Gastroesophageal sphincter (tissue), 4 donors: ENCODE measurements at regions not wholly inside any gene's neighbourhood (a gene's known extent, or its start where the extent isn't known, plus 50 kb on each side); places are given as distances from the start of the nearest gene placed in this dataset.
A peak's percentile ranks its signal among the peaks of the same experiment; 100 is the strongest.

Experiments used
- ATAC-seq: fragments of 150-250 bp; one replicate; pipeline ENCODE4 v1.9.1; 2016; ENCODE audit warnings: mild to moderate bottlenecking, moderate library complexity
- H3K27ac ChIP-seq, 4 donors: fragments of 200-600 bp; sonication (generic) in 3 of 4; 1 replicate in 3 of 4; 2 replicates in 1 of 4; pipeline ENCODE4 v1.5.1; 2016 to 2019
- H3K27me3 ChIP-seq: fragments of 200-600 bp; sonication (generic); one replicate; pipeline ENCODE4 v1.5.1; 2019
- H3K36me3 ChIP-seq, 2 donors: fragments of 200-600 bp; sonication (generic); one replicate each; pipeline ENCODE4 v1.5.1; 2019; ENCODE audit warnings: control low read depth in 1 of 2
- H3K4me1 ChIP-seq, 3 donors: fragments of 200-600 bp; sonication (generic); 1 replicate in 2 of 3; 2 replicates in 1 of 3; pipeline ENCODE4 v1.5.1; 2016 to 2019; ENCODE audit warnings: control low read depth in 2 of 3
- H3K4me3 ChIP-seq, 2 donors: fragments of 200-600 bp; sonication (generic); one replicate each; pipeline ENCODE4 v1.5.1; 2019; ENCODE audit warnings: mild to moderate bottlenecking in 1 of 2, moderate library complexity in 1 of 2
- H3K9me3 ChIP-seq, 3 donors: fragments of 200-600 bp; sonication (generic); one replicate each; pipeline ENCODE4 v1.5.1; 2017 to 2019; ENCODE audit warnings: control low read depth in 2 of 3
- CTCF ChIP-seq, 4 experiments: fragments of 200-600 bp in 2 of 4; fragments of 450-650 bp in 2 of 4; sonication (generic) in 1 of 4; IDR thresholded peaks; one replicate each; pipeline ENCODE4 v1.5.1; 2017 to 2019; ENCODE audit warnings: antibody characterized with exemption in 4 of 4, mild to moderate bottlenecking in 2 of 4, moderate library complexity in 2 of 4
- EP300 ChIP-seq: sonication (generic); formaldehyde crosslinking; IDR thresholded peaks from one replicate; pipeline ENCODE4 v1.6.1; 2017; ENCODE audit warnings: antibody characterized with exemption, mild to moderate bottlenecking
- POLR2A ChIP-seq, 2 donors: fragments of 450-650 bp; IDR thresholded peaks; one replicate each; pipeline ENCODE4 v1.6.1; 2017; ENCODE audit warnings: antibody characterized with exemption in 2 of 2, mild to moderate bottlenecking in 2 of 2, moderate library complexity in 1 of 2
- POLR2AphosphoS5 ChIP-seq: sonication (generic); formaldehyde crosslinking; IDR thresholded peaks from one replicate; pipeline ENCODE4 v1.6.1; 2017; ENCODE audit warnings: antibody characterized with exemption
- WGBS, 2 donors: methylation state at CpG; one replicate each; pipeline ENCODE4 v1.1.5; 2018; ENCODE audit warnings: low coverage in 1 of 2; 5-methylcytosine and 5-hydroxymethylcytosine counted together

GRCh38 chr5:88140856-88141752 is 127.5 kb downstream of the TMEM161B start:
- Histone ChIP-seq H3K27me3 (peaks cover 89% of the 10 kb centered on the region), H3K27ac (peak overlapping the region in 3 of 4 donors; percentile 34 to 71 (median 68)), H3K9me3 (no peaks in the 10 kb centered on the region), H3K36me3 (no peaks in the 10 kb centered on the region), H3K4me1 (peaks cover 0 to 62% (median 19%) of the 10 kb centered on the region in 3 donors), H3K4me3 (peak overlapping the region; percentile 40 to 57)
- peak; percentile 75 for TF ChIP-seq POLR2AphosphoS5
- peak; percentile 12 to 29 for TF ChIP-seq POLR2A (IDR thresholded peaks at IDR 0.05)
- no peak for TF ChIP-seq EP300
- peak; percentile 51 to 82 (median 61) for TF ChIP-seq CTCF (IDR thresholded peaks at IDR 0.05)
- ATAC-seq, result peak; percentile 97
- 0 to 1% methylated on average over 6 to 27 of the region's 49 CpGs for WGBS, 2 donors

- H3K4me3 ChIP-seq, result peak overlapping the region; percentile 40 to 57
- peaks cover 82% of the 10 kb centered on the region for H3K27me3 ChIP-seq
- no peak for ATAC-seq
- no peak for TF ChIP-seq POLR2AphosphoS5
- no peak for TF ChIP-seq CTCF (IDR thresholded peaks at IDR 0.05)
- H3K9me3 ChIP-seq, result no peaks in the 10 kb centered on the region
- peaks cover 0 to 56% (median 19%) of the 10 kb centered on the region in 3 donors for H3K4me1 ChIP-seq
- H3K36me3 ChIP-seq, result no peaks in the 10 kb centered on the region
- 2 to 3% methylated on average over 11 to 15 of the region's 15 CpGs for WGBS, 2 donors
- H3K27ac ChIP-seq, result peak overlapping the region in 2 of 4 donors; percentile 68 to 71
Observed at GRCh38 chr5:88140396-88140855, 128.2 kb downstream of the TMEM161B start.

- Histone ChIP-seq H3K9me3 (peaks cover 0 to 9% (median 0%) of the 10 kb centered on the region in 3 donors), H3K27ac (no peak overlapping the region), H3K4me3 (no peak overlapping the region), H3K36me3 (no peaks in the 10 kb centered on the region), H3K27me3 (peaks cover 8% of the 10 kb centered on the region), H3K4me1 (no peaks in the 10 kb centered on the region)
- TF ChIP-seq POLR2A (IDR thresholded peaks at IDR 0.05), result no peak
- TF ChIP-seq POLR2AphosphoS5, result no peak
- TF ChIP-seq EP300, result no peak
- TF ChIP-seq CTCF (IDR thresholded peaks at IDR 0.05), result no peak
- ATAC-seq, result no peak
- 95 to 97% methylated on average over 3 of the region's 5 CpGs for WGBS, 2 donors
Observed at GRCh38 chr5:88130211-88130815, 138.3 kb downstream of the TMEM161B start.

GRCh38 chr5:88128813-88129212 is 139.8 kb downstream of the TMEM161B start:
- no peak overlapping the region for H3K27ac ChIP-seq
- no peaks in the 10 kb centered on the region for H3K4me1 ChIP-seq
- H3K4me3 ChIP-seq, result no peak overlapping the region
- no peaks in the 10 kb centered on the region for H3K36me3 ChIP-seq
- 80 to 100% methylated on average over 1 to 2 of the region's 2 CpGs for WGBS, 2 donors
- H3K9me3 ChIP-seq, result peaks cover 0 to 17% (median 0%) of the 10 kb centered on the region in 3 donors
- H3K27me3 ChIP-seq, result peaks cover 8% of the 10 kb centered on the region
- no peak for ATAC-seq
- TF ChIP-seq POLR2AphosphoS5 (no peak), POLR2A (IDR thresholded peaks at IDR 0.05) (no peak), EP300 (no peak), CTCF (IDR thresholded peaks at IDR 0.05) (no peak)
